GM21737 (cell line): ENCODE measurements at regions not wholly inside any gene's neighbourhood (a gene's known extent, or its start where the extent isn't known, plus 50 kb on each side); places are given as distances from the start of the nearest gene placed in this dataset.

Experiments used
- ATAC-seq: cut with Tn5 transposase; IDR thresholded peaks from one replicate; pipeline ENCODE4 v1.9.1; 2021; ENCODE audit warnings: mild to moderate bottlenecking, moderate library complexity; ENCODE audit not compliant: unreplicated experiment

- no peak for ATAC-seq
These were observed 260.9 kb upstream of the RPS6KA3 start for GRCh38 chrX:20527558-20528011.

GRCh38 chrX:20527041-20527440 lies 260.3 kb upstream of the RPS6KA3 start:
- ATAC-seq: no peak

- ATAC-seq: no peak
These were observed 257.1 kb upstream of the RPS6KA3 start for GRCh38 chrX:20523626-20524312.

GRCh38 chrX:20522420-20522819 lies 255.7 kb upstream of the RPS6KA3 start:
- ATAC-seq: no peak

- no peak for ATAC-seq
These were observed 254.5 kb upstream of the RPS6KA3 start for GRCh38 chrX:20521222-20521621.

- no peak for ATAC-seq
These were observed 253.1 kb upstream of the RPS6KA3 start for GRCh38 chrX:20519826-20520225.

GRCh38 chrX:20519146-20519545 lies 252.4 kb upstream of the RPS6KA3 start:
- no peak for ATAC-seq

- no peak for ATAC-seq
These were observed 250.9 kb upstream of the RPS6KA3 start for GRCh38 chrX:20517565-20517964.

GRCh38 chrX:20515841-20516461 lies 249.2 kb upstream of the RPS6KA3 start:
- peak; percentile 98 for ATAC-seq

GRCh38 chrX:20514358-20514757 lies 247.6 kb upstream of the RPS6KA3 start:
- ATAC-seq: no peak

- no peak for ATAC-seq
These were observed 246.5 kb upstream of the RPS6KA3 start for GRCh38 chrX:20513185-20513584.

GRCh38 chrX:20511792-20512191 lies 245.1 kb upstream of the RPS6KA3 start:
- no peak for ATAC-seq

- ATAC-seq: no peak
These were observed 241.4 kb upstream of the RPS6KA3 start for GRCh38 chrX:20507901-20508620.

- ATAC-seq: no peak
These were observed 240.0 kb upstream of the RPS6KA3 start for GRCh38 chrX:20506739-20507138.

- ATAC-seq: no peak
These were observed 234.2 kb upstream of the RPS6KA3 start for GRCh38 chrX:20500949-20501348.

- no peak for ATAC-seq
These were observed 233.6 kb upstream of the RPS6KA3 start for GRCh38 chrX:20500171-20500865.

GRCh38 chrX:20499763-20500162 lies 233.1 kb upstream of the RPS6KA3 start:
- no peak for ATAC-seq

GRCh38 chrX:20498851-20499635 lies 232.3 kb upstream of the RPS6KA3 start:
- ATAC-seq: no peak

- no peak for ATAC-seq
These were observed 228.9 kb upstream of the RPS6KA3 start for GRCh38 chrX:20495575-20495974.

GRCh38 chrX:20488473-20488872 lies 221.8 kb upstream of the RPS6KA3 start:
- ATAC-seq: no peak

- ATAC-seq: no peak
These were observed 220.5 kb upstream of the RPS6KA3 start for GRCh38 chrX:20487227-20487626.
